Astrocyte of the cerebellum (primary cell): ENCODE measurements at regions not wholly inside any gene's neighbourhood (a gene's known extent, or its start where the extent isn't known, plus 50 kb on each side); places are given as distances from the start of the nearest gene placed in this dataset.
A peak's percentile ranks its signal among the peaks of the same experiment; 100 is the strongest.

Experiments used
- DNase-seq: peaks from one replicate; pipeline ENCODE4 v3.0.0-alpha.2; 2011; ENCODE audit warnings: low read depth
- H3K4me3 ChIP-seq: 2 replicates; pipeline ENCODE4 v1.5.1; 2011; ENCODE audit warnings: mild to moderate bottlenecking, low read depth, low read length, moderate library complexity
- CTCF ChIP-seq: IDR thresholded peaks from 2 replicates; pipeline ENCODE4 v1.5.1; 2012; ENCODE audit warnings: low read length, low read depth, moderate library complexity, mild to moderate bottlenecking; ENCODE audit errors: missing control alignments
- in situ Hi-C: cut with HindIII; loops from 2 replicates; pipeline ENCODE4 v1.10.0; 2017; ENCODE audit warnings: low sequenced_read_pairs

- no peak for TF ChIP-seq CTCF
- H3K4me3 ChIP-seq: no peak overlapping the region
- peak; percentile 78 for DNase-seq
- in situ Hi-C loops: no loop called here
Observed at GRCh38 chr12:63294327-63294632, 143.3 kb upstream of the AVPR1A start.

DNA sequence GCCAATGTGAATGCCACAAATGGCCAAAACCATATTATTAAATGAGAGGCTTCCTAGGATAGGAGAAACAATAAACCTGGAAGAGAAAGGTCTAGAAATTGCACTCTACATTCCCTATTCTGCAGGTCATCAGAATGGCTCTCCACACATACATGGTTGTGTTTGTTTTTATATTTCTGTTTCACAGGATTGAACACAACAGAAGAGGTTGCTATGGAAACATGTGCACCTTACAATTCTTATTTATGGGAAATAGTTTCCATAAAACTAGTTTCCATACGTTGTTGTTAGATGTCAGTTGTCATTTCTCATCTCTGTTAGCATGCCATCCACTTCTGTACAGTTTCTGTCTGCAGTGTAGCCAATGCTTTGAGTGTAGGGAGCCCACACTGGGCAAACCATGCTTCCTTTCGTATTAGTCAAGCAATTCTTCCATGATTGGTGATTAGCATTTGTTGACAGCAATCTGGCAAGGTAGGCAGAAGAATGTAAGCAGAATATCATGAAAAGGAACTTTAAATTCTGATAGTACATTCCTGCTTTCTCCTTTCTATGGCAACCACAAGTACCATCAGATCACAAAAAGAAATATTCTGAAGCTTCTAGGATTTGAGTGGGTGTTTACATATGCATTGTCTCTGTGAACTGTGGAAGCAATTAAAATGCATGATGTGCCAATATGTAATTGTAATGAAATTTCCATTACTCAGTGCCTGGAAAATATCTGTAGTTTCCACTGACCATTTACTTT lies 141.6 kb upstream of the AVPR1A start:
- in situ Hi-C loops: no loop called here
- no peak overlapping the region for H3K4me3 ChIP-seq
- no peak for TF ChIP-seq CTCF
- DNase-seq: no peak

GRCh38 chr12:63276537-63277365 lies 125.8 kb upstream of the AVPR1A start:
- no peak overlapping the region for H3K4me3 ChIP-seq
- TF ChIP-seq CTCF: peak; percentile 70
- DNase-seq: no peak
- in situ Hi-C loops: no loop called here

DNA sequence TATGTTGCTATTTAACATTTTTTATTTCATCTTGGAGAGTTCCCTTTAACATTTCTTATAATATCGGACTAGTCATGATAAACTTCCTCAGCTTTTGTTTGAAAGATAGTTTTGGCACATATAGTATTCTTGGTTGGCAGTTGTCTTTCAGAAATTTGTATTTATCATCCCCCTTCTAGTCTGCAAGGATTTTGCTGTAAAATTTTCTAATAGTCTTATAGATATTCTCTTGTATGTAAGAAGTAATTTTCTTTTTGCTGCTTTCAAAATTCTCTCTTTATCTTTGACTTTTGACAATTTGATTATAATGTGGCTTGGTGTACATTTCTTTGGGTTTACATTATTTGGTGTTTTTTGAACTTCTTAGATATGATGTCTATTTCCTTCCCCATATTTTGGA lies 116.0 kb upstream of the AVPR1A start:
- no peak for TF ChIP-seq CTCF
- DNase-seq: no peak
- in situ Hi-C loops: no loop called here
- H3K4me3 ChIP-seq: no peak overlapping the region

DNA sequence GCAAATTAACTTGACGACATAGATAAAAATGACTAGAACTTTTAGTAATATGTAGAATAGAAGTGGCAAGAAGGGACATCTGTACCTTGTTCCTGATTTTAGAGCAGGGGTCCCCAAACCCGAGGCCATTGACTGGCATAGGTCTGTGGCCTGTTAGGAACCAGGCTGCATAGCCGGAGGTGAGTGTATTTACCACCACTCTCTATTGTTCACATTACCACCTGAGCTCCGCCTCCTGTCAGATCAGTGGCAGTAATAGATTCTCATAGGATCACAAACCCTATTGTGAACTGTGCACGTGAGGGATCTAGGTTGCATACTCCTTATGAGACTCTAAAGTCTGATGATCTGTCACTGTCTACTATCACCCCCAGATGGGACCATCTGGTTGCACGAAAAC lies 113.6 kb upstream of the AVPR1A start:
- in situ Hi-C loops: no loop called here
- DNase-seq: no peak
- no peak for TF ChIP-seq CTCF
- no peak overlapping the region for H3K4me3 ChIP-seq

GRCh38 chr12:63250486-63250885 lies 99.5 kb upstream of the AVPR1A start:
- no peak for TF ChIP-seq CTCF
- in situ Hi-C loops: no loop called here
- no peak for DNase-seq
- H3K4me3 ChIP-seq: no peak overlapping the region
